ENCODE measurements at regions not wholly inside any gene's neighbourhood (a gene's known extent, or its start where the extent isn't known, plus 50 kb on each side); places are given as distances from the start of the nearest gene placed in this dataset.
"Not testable (repeated sequence)": the region's sequence is repeated elsewhere in the genome, so short reads cannot be mapped to it uniquely, and the experiment has no call there.

GRCh38 chr5:2533848-2534247 lies 217.6 kb downstream of the IRX2 start:
- not testable (repeated sequence) for DNase-seq (ENCODE audit: low spot score)

DNA sequence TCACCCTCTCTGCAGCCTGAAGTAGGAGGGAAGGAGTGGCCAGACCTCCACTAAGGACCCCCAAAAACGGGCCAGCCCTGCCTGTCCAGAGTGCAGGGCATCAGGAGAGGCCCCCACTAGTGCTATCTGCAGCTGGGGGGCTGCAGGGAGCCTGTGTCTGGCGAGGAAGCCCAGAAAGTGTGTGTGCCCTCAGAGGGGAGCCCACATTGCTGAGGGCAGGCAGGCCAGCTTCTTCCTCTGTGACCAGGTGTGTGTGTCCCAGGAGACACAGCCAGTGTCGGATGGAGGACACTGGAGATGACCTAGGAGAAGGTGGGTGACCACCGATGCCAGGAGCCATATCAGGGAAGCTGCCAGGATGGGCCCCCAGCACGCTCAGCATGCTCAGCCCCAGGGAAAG lies 218.7 kb downstream of the IRX2 start:
- DNase-seq (ENCODE audit: low spot score) = no peak

DNA sequence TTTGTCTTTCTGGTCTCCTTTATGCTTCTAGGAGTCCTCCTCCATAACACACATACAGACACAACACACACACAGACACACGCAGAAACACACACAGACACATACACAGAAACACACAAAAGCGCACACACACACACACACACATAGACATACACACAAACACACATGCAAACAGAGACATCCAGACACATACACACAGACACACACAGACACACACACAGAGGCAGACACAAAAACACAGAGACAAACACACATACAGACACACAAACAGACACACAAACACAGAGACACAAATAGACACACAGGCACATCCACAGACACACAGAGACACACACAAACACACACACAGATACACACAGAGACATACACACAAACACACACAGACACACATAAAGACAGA lies 220.2 kb downstream of the IRX2 start:
- no peak for DNase-seq (ENCODE audit: low spot score)

DNA sequence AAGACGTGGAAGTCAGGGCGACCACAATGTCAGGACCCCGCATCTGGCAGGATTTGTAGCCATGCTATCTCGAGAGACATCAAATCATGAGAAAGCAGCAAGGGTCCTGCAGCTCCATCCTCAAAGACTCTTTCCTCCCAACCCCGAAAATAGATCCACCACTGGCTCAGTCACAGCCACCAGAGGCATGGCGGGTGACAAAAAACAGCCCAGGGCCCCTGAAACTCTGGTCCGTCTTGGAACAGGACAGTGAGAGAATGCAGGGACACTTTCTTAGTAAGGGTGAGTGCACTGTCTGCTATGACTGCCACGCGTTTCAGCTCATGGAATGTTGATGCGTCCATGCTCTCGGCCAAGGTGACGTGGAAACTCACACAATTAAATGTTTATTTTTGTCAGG lies 220.9 kb downstream of the IRX2 start:
- no peak for DNase-seq (ENCODE audit: low spot score)

DNA sequence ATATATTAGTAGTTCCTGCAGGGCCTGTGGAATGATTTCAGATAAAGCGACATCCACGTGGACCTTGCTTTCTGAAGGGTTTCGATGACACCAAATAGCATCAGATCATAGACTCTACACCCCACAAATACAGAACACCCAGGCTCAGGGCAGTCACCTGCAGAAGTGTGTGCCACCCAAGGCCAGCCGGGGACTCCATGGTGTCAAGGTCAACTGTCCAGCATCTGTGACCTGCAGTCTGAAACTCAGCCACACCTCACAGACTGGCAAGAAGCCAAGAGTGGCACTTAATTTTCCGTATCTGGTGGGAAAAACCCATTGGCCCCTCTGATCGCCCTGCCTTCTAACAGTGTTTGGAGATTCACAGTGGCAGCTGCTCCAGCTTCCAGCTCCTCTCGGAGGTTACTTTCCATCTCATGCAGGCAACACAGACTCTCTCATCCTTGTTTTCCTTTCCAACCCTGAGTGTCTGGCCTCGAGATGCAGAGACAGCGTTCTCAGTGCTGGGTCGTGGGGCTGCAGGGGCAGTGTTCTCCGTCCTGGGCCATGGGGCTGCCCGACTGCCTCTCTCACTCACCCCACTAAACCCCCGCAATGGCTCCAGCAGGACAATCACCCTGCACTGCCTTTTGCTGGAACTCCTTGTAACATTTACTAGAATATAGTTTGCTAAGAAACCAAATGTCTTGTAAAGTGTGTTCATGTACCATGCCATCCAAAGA lies 221.9 kb downstream of the IRX2 start:
- DNase-seq (ENCODE audit: low spot score) = no peak

DNA sequence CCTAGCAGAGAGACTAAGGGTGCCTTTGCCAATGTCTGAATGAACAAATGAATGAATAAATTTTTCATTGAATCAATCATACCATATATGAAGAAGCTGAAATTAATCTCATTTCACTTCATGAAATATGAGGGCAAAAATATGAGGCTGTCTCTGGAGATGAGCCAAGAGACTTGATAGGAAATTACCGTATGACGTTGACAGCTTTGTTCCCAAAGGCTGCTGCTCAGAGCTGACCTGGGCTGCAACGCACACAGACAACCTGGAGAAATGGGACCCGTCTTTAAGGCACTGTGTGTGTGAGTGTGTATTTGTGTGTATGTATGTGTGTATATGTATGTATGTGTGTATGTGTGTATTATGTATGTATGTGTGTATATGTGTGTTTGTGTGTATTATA lies 226.1 kb downstream of the IRX2 start:
- no peak for DNase-seq (ENCODE audit: low spot score)

- DNase-seq (ENCODE audit: low spot score) = no peak
Observed at GRCh38 chr5:2524620-2525019, 226.9 kb downstream of the IRX2 start.

- no peak for DNase-seq (ENCODE audit: low spot score)
Observed at GRCh38 chr5:2523180-2523579, 228.3 kb downstream of the IRX2 start.

DNA sequence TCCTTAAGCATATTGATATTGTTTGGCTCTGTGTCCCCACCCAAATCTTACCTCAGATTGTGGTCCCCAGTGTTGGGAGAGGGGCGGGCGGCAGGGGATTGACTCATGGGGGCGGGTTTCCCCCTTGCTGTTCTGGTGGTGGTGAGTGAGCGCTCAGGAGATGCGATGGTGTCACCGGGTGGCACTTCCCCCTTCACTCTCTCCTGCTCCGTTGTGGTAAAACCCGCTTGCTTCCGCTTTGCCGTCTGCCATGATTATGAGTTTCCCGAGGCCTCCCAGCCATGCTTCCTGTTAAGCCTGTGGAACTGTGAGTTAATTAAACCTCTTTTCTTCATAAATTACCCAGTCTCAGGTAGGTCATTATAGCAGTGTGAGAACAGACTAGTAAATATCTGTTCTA lies 229.1 kb downstream of the IRX2 start:
- DNase-seq (ENCODE audit: low spot score) = no peak

- no peak for DNase-seq (ENCODE audit: low spot score)
Observed at GRCh38 chr5:2519153-2519552, 232.3 kb downstream of the IRX2 start.

GRCh38 chr5:2517451-2517850 lies 234.0 kb downstream of the IRX2 start:
- DNase-seq (ENCODE audit: low spot score) = no peak

- DNase-seq (ENCODE audit: low spot score) = no peak
Observed at GRCh38 chr5:2515180-2515764, 236.2 kb downstream of the IRX2 start.

DNA sequence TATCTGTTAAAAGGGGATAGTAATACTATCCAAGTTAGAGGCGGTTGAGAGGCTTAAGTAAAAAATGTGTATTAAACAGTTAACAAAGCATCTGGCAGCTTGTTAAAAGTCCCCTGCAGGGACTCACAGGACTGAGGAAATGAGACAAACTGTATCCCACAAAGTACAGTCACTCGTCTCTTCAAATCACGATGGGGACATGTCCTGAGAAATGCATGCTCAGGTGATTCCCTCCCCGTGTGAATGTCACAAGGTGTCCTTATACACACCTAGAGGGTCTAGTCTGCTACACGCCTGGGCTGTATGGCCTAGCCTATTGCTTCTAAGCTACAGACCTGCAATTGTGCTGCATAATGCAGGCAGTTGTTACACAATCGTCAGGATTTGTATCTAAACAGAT lies 237.0 kb downstream of the IRX2 start:
- DNase-seq (ENCODE audit: low spot score) = no peak

DNA sequence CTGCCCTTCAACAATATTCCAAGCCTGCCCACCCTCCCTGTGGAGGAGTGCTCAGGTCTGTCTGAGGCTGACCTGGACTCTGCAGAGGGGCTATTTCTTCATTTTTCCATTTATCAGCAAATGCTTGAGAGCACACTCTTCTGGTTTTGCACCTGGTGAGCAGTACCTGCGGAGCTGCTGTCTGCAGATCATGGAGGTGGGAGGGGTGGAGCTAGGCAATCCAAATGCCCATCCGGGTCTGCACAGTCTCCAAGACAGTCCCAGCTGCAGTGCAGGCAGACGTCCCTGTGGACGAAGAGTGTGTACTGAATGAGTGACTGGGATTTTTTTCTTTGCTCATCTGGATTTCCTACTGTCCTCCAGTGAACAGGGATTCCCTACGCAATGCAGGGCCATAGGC lies 239.8 kb downstream of the IRX2 start:
- DNase-seq (ENCODE audit: low spot score) = no peak

DNA sequence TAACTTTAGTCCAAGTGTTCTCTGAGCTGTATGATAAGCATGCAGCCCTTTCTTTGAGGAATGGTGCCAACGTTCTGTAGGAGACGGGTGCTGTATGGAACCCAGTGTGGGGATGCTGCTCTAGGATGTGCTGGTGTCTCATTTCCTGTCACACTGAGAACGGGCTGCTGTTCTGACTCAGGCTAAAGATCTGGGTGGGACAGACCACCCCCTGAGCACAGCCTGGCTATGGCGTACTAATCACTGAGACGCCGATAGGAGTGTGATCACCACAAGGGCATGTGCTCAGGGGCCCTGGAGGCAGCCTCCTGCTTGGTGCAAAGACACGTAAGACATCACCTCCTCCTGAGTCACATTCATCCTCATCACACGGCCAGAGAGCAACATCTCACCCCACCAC lies 240.4 kb downstream of the IRX2 start:
- no peak for DNase-seq (ENCODE audit: low spot score)

- DNase-seq (ENCODE audit: low spot score) = no peak
Observed at GRCh38 chr5:2509527-2509926, 241.9 kb downstream of the IRX2 start.

DNA sequence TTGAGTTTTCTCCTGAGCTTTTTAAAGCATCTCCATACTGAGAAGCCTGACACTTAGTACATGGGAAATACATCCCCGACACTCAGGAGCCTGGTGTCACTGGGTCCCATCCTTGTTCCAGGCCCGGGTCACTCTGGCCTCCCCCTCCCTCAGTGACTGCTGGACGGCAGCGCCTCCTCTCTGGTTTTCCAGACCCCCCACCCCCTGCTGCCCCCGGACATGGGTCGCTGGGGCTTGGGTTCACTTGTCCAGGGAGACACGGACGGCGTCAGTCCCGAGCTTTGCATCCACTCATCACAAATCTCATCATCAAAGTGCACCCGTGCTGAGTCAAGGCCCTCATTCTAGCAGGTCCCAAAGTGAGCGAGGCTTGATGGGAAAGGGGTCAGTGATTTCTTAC lies 243.0 kb downstream of the IRX2 start:
- DNase-seq (ENCODE audit: low spot score) = no peak

GRCh38 chr5:2507611-2508010 lies 243.9 kb downstream of the IRX2 start:
- no peak for DNase-seq (ENCODE audit: low spot score)

GRCh38 chr5:2506603-2507002 lies 244.9 kb downstream of the IRX2 start:
- no peak for DNase-seq (ENCODE audit: low spot score)

DNA sequence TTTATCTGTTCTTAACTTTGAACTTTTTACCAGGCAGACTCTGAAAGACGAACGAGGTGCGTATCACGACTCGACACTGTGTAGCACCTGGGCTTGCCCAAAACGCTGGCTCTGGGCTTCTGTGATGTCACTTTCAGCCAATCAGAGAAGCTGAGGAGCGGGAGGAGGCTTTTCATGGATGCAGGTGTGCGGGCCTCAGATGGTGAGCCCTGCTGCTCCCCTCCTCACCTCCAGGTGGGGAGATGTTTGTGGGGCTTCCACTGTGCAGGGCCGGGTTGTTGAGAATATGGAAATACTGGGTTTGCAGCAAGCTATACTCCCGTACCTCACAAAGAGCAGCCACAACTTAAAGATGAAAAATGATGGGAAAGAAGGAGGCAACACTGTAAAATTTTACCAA lies 246.3 kb downstream of the IRX2 start:
- DNase-seq (ENCODE audit: low spot score) = no peak

GRCh38 chr5:2502970-2503594 lies 248.4 kb downstream of the IRX2 start:
- DNase-seq (ENCODE audit: low spot score) = no peak

DNA sequence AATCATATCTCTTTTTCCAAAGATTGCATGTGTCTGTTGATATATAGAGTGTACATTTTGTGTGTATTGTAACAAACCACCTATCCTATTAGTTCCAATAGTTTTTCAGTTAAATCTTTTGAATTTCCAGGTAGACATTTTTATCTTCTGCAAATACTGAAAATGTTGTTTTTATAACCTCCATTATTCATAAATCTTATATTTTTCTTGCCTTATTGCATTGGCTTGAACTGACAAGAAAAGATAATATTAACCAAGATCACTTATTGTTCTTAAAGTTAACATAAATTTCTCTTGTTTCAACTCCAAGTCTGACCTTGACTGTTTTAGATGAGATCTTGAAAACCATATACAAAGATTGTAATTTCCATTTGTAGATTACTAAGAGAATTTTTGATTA lies 251.6 kb downstream of the IRX2 start:
- no peak for DNase-seq (ENCODE audit: low spot score)

DNA sequence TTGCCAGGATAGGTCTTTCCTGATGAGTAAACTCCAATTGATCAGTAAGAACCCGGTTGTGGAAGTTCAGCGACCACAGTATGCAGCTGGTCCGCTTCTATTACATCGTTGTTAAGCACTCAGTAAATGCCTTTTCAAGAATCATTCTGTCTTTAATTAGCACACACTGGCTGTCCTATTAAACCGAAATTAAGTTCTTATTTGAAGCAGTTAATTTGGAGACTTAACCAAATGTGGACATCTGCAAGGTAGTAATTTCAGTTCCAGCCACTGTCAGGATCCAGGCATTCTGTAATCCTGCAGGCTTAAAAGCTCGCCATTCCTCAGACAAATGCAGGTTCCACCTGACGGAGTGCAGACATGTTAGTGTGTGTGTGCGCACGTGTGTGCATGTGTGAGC lies 254.6 kb downstream of the IRX2 start:
- DNase-seq (ENCODE audit: low spot score) = no peak

DNA sequence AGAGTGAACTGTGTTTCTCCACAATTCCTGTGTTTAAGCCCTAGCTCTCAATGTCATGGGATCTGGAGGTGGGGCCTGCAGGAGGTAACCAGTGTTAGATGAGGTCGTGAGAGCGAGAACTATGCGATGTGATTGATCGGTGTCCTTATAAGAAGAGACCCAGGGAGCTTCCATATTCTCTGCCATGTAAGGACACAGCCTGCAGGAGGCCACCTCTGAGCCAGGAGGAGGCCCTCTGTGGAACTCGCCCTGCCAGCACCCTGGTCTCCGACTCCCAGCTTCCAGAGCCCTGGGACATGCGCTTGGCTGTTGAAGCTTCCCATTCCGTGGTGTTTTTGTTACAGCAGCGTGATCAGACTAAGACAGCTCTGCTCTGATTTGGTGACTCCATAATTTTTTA lies 255.4 kb downstream of the IRX2 start:
- no peak for DNase-seq (ENCODE audit: low spot score)
